Esophagus muscularis mucosa (tissue), 4 donors: ENCODE measurements at regions not wholly inside any gene's neighbourhood (a gene's known extent, or its start where the extent isn't known, plus 50 kb on each side); places are given as distances from the start of the nearest gene placed in this dataset.

Experiments
- DNase-seq: peaks from one replicate; pipeline ENCODE4 v3.0.0-alpha.2; 2017; ENCODE audit errors: extremely low spot score
- H3K27ac ChIP-seq, 4 donors: fragments of 200-600 bp; sonication (generic); replicated peaks in 1 of 4; 1 replicate in 3 of 4; 2 replicates in 1 of 4; pipeline ENCODE4 v1.5.1; 2016 to 2019; ENCODE audit warnings: mild to moderate bottlenecking in 1 of 4
- H3K27me3 ChIP-seq, 4 donors: fragments of 200-600 bp; sonication (generic); one replicate each; pipeline versions ENCODE4 v1.5.1 to v1.6.0; 2016 to 2019
- H3K36me3 ChIP-seq, 4 donors: fragments of 200-600 bp; sonication (generic); one replicate each; pipeline ENCODE4 v1.5.1; 2016 to 2019
- H3K4me1 ChIP-seq, 4 donors: fragments of 200-600 bp; sonication (generic); one replicate each; pipeline ENCODE4 v1.5.1; 2016 to 2019
- H3K4me3 ChIP-seq, 4 donors: fragments of 200-600 bp; sonication (generic); 1 replicate in 2 of 4; 2 replicates in 2 of 4; pipeline ENCODE4 v1.5.1; 2016 to 2019; ENCODE audit warnings: mild to moderate bottlenecking in 4 of 4, moderate library complexity in 1 of 4
- H3K9me3 ChIP-seq, 4 donors: fragments of 200-600 bp; sonication (generic); 1 replicate in 3 of 4; 2 replicates in 1 of 4; pipeline ENCODE4 v1.5.1; 2016 to 2019
- EP300 ChIP-seq: sonication (generic); formaldehyde crosslinking; IDR thresholded peaks from one replicate; pipeline ENCODE4 v1.6.1; 2017; ENCODE audit warnings: antibody characterized with exemption
- POLR2A ChIP-seq: fragments of 450-650 bp; IDR thresholded peaks from one replicate; pipeline ENCODE4 v1.6.1; 2017; ENCODE audit warnings: antibody characterized with exemption, moderate library complexity, mild to moderate bottlenecking, low read depth
- POLR2AphosphoS5 ChIP-seq, 2 donors: sonication (generic); formaldehyde crosslinking; IDR thresholded peaks; one replicate each; pipeline ENCODE4 v1.6.1; 2017; ENCODE audit warnings: antibody characterized with exemption in 2 of 2
- WGBS: methylation state at CpG from one replicate; pipeline ENCODE4 v1.1.5; 2018; 5-methylcytosine and 5-hydroxymethylcytosine counted together
- intact Hi-C: fragments of 100-400 bp; cut with DNase I; formaldehyde crosslinking; loops from one replicate; pipeline ENCODE4 v1.15.1; 2023
- TF ChIP-seq, protein P1 (sequence below), 3 experiments: fragments of 200-600 bp in 2 of 3; fragments of 450-650 bp in 1 of 3; sonication (generic) in 2 of 3; IDR thresholded peaks; one replicate each; pipeline ENCODE4 v1.5.1; 2017 to 2019; ENCODE audit warnings: antibody characterized with exemption in 3 of 3, mild to moderate bottlenecking in 2 of 3, moderate library complexity in 1 of 3

DNA sequence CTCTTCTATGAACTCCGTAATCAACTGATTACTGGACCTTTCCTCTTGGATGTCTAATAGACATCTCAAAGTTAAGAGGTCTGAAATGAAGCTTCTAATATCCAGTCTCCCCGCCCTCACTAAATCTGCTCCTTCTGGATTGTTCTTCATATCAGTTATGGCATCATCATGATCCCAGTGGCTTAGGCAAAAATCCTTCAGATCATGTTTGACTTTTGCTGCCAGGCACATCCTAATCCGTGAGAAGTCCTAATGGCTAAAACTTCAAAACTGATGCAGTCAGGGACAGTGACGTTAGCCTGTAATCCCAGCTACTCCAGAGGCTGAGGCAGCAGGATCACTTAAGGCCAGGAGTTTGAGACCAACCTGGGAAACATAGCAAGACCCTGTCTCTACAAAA is 55.1 kb upstream of the GUCY1A1 start:
- H3K27ac ChIP-seq: no peak overlapping the region
- H3K9me3 ChIP-seq: no peaks in the 10 kb centered on the region
- DNase-seq: no peak
- H3K4me3 ChIP-seq: no peak overlapping the region
- no peaks in the 10 kb centered on the region for H3K36me3 ChIP-seq
- intact Hi-C loops: no loop called here
- 100% methylated on average over 4 of the region's 4 CpGs for WGBS
- H3K27me3 ChIP-seq: no peaks in the 10 kb centered on the region
- no peak for TF ChIP-seq POLR2AphosphoS5 (IDR thresholded peaks at IDR 0.05)
- TF ChIP-seq, protein P1, sequence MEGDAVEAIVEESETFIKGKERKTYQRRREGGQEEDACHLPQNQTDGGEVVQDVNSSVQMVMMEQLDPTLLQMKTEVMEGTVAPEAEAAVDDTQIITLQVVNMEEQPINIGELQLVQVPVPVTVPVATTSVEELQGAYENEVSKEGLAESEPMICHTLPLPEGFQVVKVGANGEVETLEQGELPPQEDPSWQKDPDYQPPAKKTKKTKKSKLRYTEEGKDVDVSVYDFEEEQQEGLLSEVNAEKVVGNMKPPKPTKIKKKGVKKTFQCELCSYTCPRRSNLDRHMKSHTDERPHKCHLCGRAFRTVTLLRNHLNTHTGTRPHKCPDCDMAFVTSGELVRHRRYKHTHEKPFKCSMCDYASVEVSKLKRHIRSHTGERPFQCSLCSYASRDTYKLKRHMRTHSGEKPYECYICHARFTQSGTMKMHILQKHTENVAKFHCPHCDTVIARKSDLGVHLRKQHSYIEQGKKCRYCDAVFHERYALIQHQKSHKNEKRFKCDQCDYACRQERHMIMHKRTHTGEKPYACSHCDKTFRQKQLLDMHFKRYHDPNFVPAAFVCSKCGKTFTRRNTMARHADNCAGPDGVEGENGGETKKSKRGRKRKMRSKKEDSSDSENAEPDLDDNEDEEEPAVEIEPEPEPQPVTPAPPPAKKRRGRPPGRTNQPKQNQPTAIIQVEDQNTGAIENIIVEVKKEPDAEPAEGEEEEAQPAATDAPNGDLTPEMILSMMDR (IDR thresholded peaks at IDR 0.05): no peak
- H3K4me1 ChIP-seq: no peaks in the 10 kb centered on the region

DNA sequence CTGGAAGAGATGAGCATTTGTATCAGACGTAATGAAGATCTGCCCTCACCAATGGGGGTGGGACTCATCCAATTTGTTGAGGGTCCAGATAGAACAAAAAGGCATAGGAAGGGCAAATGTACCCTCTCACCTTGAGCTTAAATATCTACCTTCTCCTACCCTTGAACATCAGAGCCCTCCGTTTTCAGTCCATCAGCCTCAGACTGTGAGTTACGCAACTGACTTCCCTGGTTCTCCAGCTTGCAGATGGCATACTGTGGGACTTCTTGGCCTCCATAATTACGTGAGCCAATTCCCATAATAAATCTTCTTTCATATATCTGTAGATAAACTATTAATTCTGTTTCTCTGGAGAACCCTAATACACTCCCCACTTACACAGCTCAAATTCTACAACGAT is 56.5 kb upstream of the GUCY1A1 start:
- Histone ChIP-seq H3K4me3 (no peak overlapping the region), H3K27ac (no peak overlapping the region), H3K27me3 (no peaks in the 10 kb centered on the region), H3K4me1 (no peaks in the 10 kb centered on the region), H3K9me3 (no peaks in the 10 kb centered on the region), H3K36me3 (no peaks in the 10 kb centered on the region)
- intact Hi-C loops: no loop called here
- DNase-seq: no peak
- 94% methylated on average over 5 of the region's 5 CpGs for WGBS
- TF ChIP-seq POLR2AphosphoS5 (IDR thresholded peaks at IDR 0.05): no peak
- TF ChIP-seq EP300: no peak
- no peak for TF ChIP-seq POLR2A
- TF ChIP-seq, protein P1 (IDR thresholded peaks at IDR 0.05): no peak

DNA sequence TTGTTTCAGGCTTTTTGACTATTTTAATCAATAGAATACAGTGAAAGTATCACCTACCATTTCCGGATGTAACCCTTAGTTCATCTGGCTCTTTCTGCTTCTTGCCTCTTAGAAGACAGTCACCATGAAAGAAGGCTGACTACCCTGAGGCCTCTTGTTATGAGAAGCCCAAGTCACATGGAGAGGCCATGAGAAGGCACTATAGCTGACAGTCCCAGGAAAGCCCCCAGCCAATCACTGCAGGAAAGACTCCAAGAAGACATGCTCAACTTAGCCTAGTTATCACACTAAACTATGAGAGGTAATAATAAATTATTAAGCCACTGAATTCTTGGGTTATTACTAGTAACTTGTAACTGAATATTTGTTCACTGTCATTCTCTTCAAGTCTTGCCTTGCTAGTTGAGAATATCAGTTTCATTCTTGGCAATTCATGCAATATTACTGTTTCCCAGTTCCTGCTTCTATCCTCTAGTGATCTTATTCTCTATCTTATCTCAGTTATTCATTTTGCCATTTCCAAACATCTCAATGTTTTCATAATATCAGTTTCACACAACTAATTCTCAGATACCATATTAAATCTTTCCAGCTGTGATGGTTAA is 57.1 kb upstream of the GUCY1A1 start:
- TF ChIP-seq, protein P1 (IDR thresholded peaks at IDR 0.05): no peak
- TF ChIP-seq POLR2A (no peak), POLR2AphosphoS5 (IDR thresholded peaks at IDR 0.05) (no peak), EP300 (no peak)
- no peaks in the 10 kb centered on the region for H3K9me3 ChIP-seq
- no peak for DNase-seq
- H3K4me1 ChIP-seq: no peaks in the 10 kb centered on the region
- H3K4me3 ChIP-seq: no peak overlapping the region
- WGBS: 96% methylated on average over 1 of the region's 1 CpG
- intact Hi-C loops: no loop called here
- no peaks in the 10 kb centered on the region for H3K36me3 ChIP-seq
- H3K27me3 ChIP-seq: no peaks in the 10 kb centered on the region
- no peak overlapping the region for H3K27ac ChIP-seq

DNA sequence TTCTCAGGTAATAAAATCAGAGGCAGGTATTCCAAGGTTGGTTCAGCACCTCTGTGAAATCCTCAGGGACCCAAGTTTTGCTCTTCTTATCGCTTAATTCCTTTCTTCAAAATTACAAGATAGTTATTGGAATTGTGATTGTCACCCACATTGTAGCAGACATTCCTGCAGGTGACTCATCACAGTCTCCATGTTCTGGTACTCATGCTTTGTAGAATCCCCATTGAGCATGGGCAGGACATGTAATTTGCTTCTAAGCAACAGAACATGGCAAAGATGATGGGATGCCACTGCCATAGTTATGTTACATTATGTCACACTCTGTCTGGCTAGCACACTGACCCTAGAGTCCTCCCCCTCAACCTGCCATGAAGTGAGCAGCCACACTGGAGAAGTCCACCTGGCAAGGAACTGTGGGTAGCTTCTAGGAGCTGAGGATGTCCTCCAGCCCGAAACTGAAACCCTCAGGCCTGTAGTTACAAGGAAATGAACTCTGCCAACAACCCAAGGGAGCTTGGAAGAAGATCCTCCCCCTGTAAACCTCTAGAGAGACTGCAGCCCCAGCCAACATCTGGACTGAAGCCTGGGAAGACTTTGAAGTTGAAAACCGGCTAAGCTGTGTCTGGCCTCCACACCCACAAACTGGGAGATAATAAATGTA is 58.3 kb upstream of the GUCY1A1 start:
- no peaks in the 10 kb centered on the region for H3K36me3 ChIP-seq
- no peak for DNase-seq
- 79% methylated on average over 3 of the region's 3 CpGs for WGBS
- no peak for TF ChIP-seq POLR2A
- no peak for TF ChIP-seq POLR2AphosphoS5 (IDR thresholded peaks at IDR 0.05)
- no peak for TF ChIP-seq EP300
- TF ChIP-seq, protein P1 (IDR thresholded peaks at IDR 0.05): no peak
- H3K4me1 ChIP-seq: no peaks in the 10 kb centered on the region
- H3K27ac ChIP-seq: no peak overlapping the region
- no peaks in the 10 kb centered on the region for H3K27me3 ChIP-seq
- intact Hi-C loops: no loop called here
- H3K4me3 ChIP-seq: no peak overlapping the region
- no peaks in the 10 kb centered on the region for H3K9me3 ChIP-seq

DNA sequence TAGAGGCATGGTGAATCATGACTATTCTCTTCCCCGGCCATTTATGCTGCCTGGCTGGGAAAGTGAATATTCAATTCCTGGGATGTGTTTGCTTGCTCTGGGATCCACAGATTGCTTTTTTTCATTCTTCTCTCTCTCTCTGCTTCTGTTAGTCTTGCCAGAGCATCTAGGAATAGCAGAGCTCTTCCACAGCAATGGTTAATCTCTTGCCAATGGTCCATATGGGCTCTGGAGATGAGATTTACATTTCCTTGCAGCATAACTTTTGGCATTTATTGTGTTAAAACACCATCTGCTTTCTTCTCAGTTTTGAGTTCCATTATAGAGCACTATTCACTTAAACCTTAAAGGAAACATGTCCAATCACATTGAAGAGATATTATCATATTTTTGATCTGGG is 59.2 kb upstream of the GUCY1A1 start:
- Histone ChIP-seq H3K4me3 (no peak overlapping the region), H3K4me1 (no peaks in the 10 kb centered on the region), H3K27ac (no peak overlapping the region), H3K36me3 (no peaks in the 10 kb centered on the region), H3K9me3 (no peaks in the 10 kb centered on the region), H3K27me3 (no peaks in the 10 kb centered on the region)
- TF ChIP-seq EP300: no peak
- TF ChIP-seq, protein P1 (IDR thresholded peaks at IDR 0.05): no peak
- no peak for TF ChIP-seq POLR2A
- TF ChIP-seq POLR2AphosphoS5 (IDR thresholded peaks at IDR 0.05): no peak
- WGBS: 92% methylated on average over 1 of the region's 1 CpG
- intact Hi-C loops: no loop called here
- no peak for DNase-seq
